Fibroblast of skin of scalp (primary cell): ENCODE measurements at regions not wholly inside any gene's neighbourhood (a gene's known extent, or its start where the extent isn't known, plus 50 kb on each side); places are given as distances from the start of the nearest gene placed in this dataset.

Experiments used
- DNase-seq: peaks from one replicate; pipeline ENCODE4 v3.0.0-alpha.2; 2013

DNA sequence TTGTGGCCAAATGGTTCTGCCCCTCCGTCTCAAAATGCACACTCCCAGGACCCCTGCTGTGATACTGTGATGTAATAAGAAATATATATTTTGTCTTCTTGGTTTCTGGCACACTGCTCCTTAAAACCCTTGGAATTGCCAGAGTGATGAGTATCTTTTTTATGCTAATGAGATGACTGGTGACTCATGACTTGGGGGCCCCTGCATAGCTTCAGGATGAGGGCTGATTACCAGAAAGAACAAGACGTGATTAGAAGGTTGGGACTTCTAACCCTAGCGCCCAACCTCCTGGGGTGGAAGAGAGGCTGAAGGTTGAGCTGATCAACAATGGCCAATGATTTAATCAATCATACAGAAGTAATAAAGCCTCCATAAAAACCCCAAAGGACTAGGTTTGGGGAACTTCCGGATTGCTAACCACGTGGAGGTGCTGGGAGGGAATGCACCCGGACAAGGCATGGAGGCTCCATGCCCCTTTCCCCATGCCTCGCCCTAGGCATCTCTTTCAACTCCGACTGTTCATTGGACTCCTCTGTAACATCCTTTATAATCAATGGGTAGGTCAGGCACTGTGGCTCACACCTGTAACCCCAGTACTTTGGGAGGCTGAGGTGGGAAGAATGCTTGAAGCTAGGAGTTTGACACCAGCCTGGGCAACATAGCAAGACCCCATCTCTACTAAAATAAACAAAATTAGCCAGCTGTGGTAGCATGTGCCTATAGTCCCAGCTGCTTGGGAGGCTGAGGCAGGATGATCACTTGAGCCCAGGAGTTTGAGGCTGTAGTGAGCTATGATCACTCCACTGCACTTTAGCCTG is 89.1 kb downstream of the HS1BP3 start:
- peak; percentile 95 for DNase-seq

- no peak for DNase-seq
These were observed 88.2 kb downstream of the HS1BP3 start for GRCh38 chr2:20562540-20563225.

- no peak for DNase-seq
These were observed 87.6 kb downstream of the HS1BP3 start for GRCh38 chr2:20563251-20563650.

- DNase-seq = peak; percentile 81
These were observed 87.1 kb downstream of the HS1BP3 start for GRCh38 chr2:20563833-20564232.

DNA sequence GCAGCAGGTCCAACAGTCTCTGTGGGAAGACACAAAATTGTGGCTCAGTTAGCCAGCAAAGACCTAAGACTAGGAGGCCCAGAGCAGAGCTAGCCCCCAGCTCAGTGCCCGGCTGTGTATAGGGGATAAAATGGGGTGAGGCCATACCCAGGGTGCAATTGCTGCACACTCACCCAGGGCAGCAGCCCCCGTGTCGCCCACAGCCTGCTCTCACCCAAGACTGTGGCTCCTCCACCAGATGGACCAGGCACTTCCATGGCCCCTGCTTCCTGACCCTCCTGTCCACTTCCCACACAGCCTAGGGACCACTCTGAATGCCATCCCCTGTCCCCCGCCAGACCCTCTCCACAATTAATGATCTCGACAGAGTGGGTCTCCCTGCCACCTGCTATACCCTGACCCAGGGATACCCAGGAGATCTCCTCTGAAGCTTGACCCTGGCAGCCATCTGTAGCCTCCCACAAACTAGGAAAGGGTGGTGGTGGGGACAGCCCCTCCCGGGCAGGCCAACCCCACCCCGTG is 85.7 kb downstream of the HS1BP3 start:
- DNase-seq = no peak

- DNase-seq = no peak
These were observed 85.2 kb downstream of the HS1BP3 start for GRCh38 chr2:20565623-20566236.

DNA sequence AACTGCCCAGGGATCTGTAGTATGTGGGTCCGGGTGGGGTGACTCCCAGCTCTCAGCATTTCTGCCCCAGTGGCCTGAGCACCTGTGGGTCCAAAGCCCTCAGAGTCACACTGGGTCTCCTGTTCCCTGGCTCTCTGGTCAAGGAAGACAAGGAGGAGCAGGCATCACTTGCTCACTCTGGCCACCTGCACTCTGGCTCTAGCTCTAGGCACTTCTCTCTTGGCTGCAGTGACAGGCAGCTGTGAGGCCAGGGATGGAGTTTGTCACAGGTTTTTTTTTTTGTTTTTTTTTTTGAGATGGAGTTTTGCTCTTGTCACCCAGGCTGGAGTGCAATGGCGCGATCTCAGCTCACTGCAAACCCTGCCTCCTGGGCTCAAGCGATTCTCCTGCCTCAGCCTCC is 84.6 kb downstream of the HS1BP3 start:
- DNase-seq = no peak

DNA sequence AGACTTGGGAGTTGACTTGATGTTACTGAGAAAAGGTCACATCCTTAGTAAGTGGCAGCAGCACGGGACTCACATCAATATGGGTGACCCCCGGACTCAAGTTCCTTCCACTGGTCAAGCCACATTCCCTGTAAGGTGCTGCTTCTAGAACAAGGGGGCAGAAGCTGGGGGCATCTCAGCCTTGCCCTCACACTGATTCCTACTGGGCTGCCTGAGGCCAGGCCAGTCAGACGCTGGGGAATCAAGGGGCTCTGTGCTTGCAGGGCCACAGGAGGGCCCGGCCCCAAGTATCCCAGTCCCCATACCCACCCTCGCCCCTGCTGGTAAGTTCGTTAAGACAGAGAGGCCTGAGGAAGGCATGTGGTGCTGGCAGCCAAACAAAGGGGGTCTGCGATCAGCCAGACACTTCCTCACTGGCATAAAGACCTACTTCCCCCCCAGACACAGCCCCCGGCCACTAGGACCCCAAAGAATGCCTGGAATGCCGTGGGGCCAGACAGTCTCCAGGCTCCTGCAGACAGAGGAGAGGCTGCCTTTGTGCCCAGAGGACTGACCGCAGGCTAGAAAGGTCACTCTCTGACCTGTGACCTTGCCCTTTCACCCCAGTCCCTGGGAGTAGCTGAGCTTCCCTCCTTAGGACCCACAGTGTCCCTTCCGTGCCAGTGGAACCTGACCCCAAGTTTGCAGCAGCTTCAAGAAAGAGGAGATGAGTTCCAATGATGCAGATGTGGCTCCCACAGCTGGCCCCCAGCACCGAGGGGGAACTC is 83.6 kb downstream of the HS1BP3 start:
- DNase-seq = no peak
